ENCODE measurements at regions not wholly inside any gene's neighbourhood (a gene's known extent, or its start where the extent isn't known, plus 50 kb on each side); places are given as distances from the start of the nearest gene placed in this dataset.

DNA sequence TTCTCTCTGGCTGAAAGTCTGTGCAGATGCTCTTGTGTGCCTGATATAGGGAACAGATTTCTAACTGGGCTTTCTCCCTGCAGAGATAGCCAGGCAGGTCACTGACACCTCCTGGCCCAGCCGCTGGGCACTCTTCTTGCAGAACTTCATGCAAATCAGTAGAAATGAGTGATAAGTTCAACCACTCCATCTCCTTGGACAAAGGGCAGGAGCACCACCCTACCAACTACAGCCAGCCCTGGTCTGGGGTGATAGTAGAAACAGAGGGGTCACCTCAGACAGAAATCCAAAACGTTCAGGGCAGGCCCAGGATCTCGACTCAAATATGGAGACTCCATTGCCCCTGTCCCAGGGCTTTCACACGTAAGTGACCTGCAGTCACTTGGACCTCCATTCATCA lies 917.8 kb upstream of the ZNF722 start:
- Mint-ChIP-seq H3K27me3 (ENCODE audit: low read depth) (peaks cover 5% of the 10 kb centered on the region; the same call in 1 of the 2 replicates), H3K4me3 (no peak overlapping the region), H3K36me3 (peaks cover 68% of the 10 kb centered on the region), H3K4me1 (no peaks in the 10 kb centered on the region), H3K9me3 (peaks cover 58% of the 10 kb centered on the region), H3K27ac (no peak overlapping the region)
- ATAC-seq (no peak), DNase-seq (ENCODE audit: low spot score) (no peak)
- ChIA-PET CTCF (no interaction called here), POLR2A (no interaction called here)
- TF ChIP-seq SOX15 (CRISPR knock-in tag; IDR thresholded peaks at IDR 0.05) (no peak), SP1 (CRISPR knock-in tag; conservative IDR thresholded peaks at IDR 0.05) (no peak), ZNF232 (CRISPR knock-in tag; IDR thresholded peaks at IDR 0.05) (no peak), ZBTB43 (CRISPR knock-in tag; IDR thresholded peaks at IDR 0.05) (no peak), ZNF317 (CRISPR knock-in tag; IDR thresholded peaks at IDR 0.05; ENCODE audit: borderline replicate concordance, low read depth) (no peak), TEAD1 (CRISPR knock-in tag; IDR thresholded peaks at IDR 0.05) (no peak), JUN (CRISPR knock-in tag; IDR thresholded peaks at IDR 0.05) (no peak), CBFB (CRISPR knock-in tag; IDR thresholded peaks at IDR 0.05; ENCODE audit: low read depth) (no peak), ZBTB21 (CRISPR knock-in tag; IDR thresholded peaks at IDR 0.05; ENCODE audit: borderline replicate concordance) (no peak), TP53 (CRISPR knock-in tag; IDR thresholded peaks at IDR 0.05) (no peak), OVOL2 (CRISPR knock-in tag; IDR thresholded peaks at IDR 0.05; ENCODE audit: borderline replicate concordance) (no peak), PREB (CRISPR knock-in tag; IDR thresholded peaks at IDR 0.05; ENCODE audit: borderline replicate concordance) (no peak), ZSCAN18 (CRISPR knock-in tag; IDR thresholded peaks at IDR 0.05) (no peak), ZNF138 (CRISPR knock-in tag; conservative IDR thresholded peaks at IDR 0.05) (no peak)
- TF ChIP-seq, protein P1, sequence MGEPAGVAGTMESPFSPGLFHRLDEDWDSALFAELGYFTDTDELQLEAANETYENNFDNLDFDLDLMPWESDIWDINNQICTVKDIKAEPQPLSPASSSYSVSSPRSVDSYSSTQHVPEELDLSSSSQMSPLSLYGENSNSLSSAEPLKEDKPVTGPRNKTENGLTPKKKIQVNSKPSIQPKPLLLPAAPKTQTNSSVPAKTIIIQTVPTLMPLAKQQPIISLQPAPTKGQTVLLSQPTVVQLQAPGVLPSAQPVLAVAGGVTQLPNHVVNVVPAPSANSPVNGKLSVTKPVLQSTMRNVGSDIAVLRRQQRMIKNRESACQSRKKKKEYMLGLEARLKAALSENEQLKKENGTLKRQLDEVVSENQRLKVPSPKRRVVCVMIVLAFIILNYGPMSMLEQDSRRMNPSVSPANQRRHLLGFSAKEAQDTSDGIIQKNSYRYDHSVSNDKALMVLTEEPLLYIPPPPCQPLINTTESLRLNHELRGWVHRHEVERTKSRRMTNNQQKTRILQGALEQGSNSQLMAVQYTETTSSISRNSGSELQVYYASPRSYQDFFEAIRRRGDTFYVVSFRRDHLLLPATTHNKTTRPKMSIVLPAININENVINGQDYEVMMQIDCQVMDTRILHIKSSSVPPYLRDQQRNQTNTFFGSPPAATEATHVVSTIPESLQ (CRISPR knock-in tag; IDR thresholded peaks at IDR 0.05), result no peak
- TF ChIP-seq, protein P2, sequence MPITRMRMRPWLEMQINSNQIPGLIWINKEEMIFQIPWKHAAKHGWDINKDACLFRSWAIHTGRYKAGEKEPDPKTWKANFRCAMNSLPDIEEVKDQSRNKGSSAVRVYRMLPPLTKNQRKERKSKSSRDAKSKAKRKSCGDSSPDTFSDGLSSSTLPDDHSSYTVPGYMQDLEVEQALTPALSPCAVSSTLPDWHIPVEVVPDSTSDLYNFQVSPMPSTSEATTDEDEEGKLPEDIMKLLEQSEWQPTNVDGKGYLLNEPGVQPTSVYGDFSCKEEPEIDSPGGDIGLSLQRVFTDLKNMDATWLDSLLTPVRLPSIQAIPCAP (CRISPR knock-in tag; IDR thresholded peaks at IDR 0.05), result no peak

GRCh38 chr7:63087575-63088190 lies 911.0 kb upstream of the ZNF722 start:
- no peaks in the 10 kb centered on the region for H3K4me1 Mint-ChIP-seq
- peaks cover 80% of the 10 kb centered on the region for H3K9me3 Mint-ChIP-seq
- no peak overlapping the region for H3K27ac Mint-ChIP-seq
- POLR2A ChIA-PET, result no interaction called here
- DNase-seq (ENCODE audit: low spot score) (no peak), ATAC-seq (no peak)
- CTCF ChIA-PET, result no interaction called here
- no peak overlapping the region for H3K4me3 Mint-ChIP-seq
- H3K27me3 Mint-ChIP-seq (ENCODE audit: low read depth), result peaks cover 8% of the 10 kb centered on the region; the same call in 1 of the 2 replicates
- TF ChIP-seq EMX1 (CRISPR knock-in tag; IDR thresholded peaks at IDR 0.05) (no peak), SMAD4 (CRISPR knock-in tag; IDR thresholded peaks at IDR 0.05) (no peak), CREB1 (CRISPR knock-in tag; IDR thresholded peaks at IDR 0.05) (no peak), HMGA2 (CRISPR knock-in tag; IDR thresholded peaks at IDR 0.05) (no peak), TEAD4 (CRISPR knock-in tag; IDR thresholded peaks at IDR 0.05) (no peak), ELF4 (CRISPR knock-in tag; IDR thresholded peaks at IDR 0.05; ENCODE audit: low read depth) (no peak), USF1 (CRISPR knock-in tag; IDR thresholded peaks at IDR 0.05) (no peak), PRRX2 (CRISPR knock-in tag; IDR thresholded peaks at IDR 0.05) (no peak)
- TF ChIP-seq, protein P3, sequence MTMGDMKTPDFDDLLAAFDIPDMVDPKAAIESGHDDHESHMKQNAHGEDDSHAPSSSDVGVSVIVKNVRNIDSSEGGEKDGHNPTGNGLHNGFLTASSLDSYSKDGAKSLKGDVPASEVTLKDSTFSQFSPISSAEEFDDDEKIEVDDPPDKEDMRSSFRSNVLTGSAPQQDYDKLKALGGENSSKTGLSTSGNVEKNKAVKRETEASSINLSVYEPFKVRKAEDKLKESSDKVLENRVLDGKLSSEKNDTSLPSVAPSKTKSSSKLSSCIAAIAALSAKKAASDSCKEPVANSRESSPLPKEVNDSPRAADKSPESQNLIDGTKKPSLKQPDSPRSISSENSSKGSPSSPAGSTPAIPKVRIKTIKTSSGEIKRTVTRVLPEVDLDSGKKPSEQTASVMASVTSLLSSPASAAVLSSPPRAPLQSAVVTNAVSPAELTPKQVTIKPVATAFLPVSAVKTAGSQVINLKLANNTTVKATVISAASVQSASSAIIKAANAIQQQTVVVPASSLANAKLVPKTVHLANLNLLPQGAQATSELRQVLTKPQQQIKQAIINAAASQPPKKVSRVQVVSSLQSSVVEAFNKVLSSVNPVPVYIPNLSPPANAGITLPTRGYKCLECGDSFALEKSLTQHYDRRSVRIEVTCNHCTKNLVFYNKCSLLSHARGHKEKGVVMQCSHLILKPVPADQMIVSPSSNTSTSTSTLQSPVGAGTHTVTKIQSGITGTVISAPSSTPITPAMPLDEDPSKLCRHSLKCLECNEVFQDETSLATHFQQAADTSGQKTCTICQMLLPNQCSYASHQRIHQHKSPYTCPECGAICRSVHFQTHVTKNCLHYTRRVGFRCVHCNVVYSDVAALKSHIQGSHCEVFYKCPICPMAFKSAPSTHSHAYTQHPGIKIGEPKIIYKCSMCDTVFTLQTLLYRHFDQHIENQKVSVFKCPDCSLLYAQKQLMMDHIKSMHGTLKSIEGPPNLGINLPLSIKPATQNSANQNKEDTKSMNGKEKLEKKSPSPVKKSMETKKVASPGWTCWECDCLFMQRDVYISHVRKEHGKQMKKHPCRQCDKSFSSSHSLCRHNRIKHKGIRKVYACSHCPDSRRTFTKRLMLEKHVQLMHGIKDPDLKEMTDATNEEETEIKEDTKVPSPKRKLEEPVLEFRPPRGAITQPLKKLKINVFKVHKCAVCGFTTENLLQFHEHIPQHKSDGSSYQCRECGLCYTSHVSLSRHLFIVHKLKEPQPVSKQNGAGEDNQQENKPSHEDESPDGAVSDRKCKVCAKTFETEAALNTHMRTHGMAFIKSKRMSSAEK (CRISPR knock-in tag; IDR thresholded peaks at IDR 0.05; ENCODE audit: borderline replicate concordance), result no peak
- peaks cover 85% of the 10 kb centered on the region for H3K36me3 Mint-ChIP-seq

Measured in WTC11 (cell line).